ENCODE measurements at regions not wholly inside any gene's neighbourhood (a gene's known extent, or its start where the extent isn't known, plus 50 kb on each side); places are given as distances from the start of the nearest gene placed in this dataset.

- 30% methylated on average over 2 of the region's 2 CpGs for WGBS (ENCODE audit: low lambda C conversion rate)
- CTCF ChIA-PET = no interaction called here
Observed at GRCh38 chr9:83133316-83133715, 70.4 kb upstream of the RASEF start.

GRCh38 chr9:83132768-83133167 lies 69.8 kb upstream of the RASEF start:
- Histone ChIP-seq H3K4me3 (ENCODE audit: low read depth in 2 of 2, low read length in 1 of 2) (no peak overlapping the region), H3K9me2 (no peaks in the 10 kb centered on the region), H4K20me1 (ENCODE audit: insufficient read depth) (no peaks in the 10 kb centered on the region), H3K27me3 (ENCODE audit: insufficient read depth) (no peaks in the 10 kb centered on the region), H3K4me2 (no peak overlapping the region), H3F3A (replicated peaks; ENCODE audit: insufficient read depth) (no peaks in the 10 kb centered on the region), H3K4me1 (ENCODE audit: control insufficient read depth in 1 of 2, insufficient read depth in 2 of 2, low read depth in 1 of 2, low read length in 1 of 2) (no peaks in the 10 kb centered on the region), H3K9ac (no peak overlapping the region), H3K79me2 (ENCODE audit: insufficient read depth) (no peaks in the 10 kb centered on the region), H3K36me3 (replicated peaks in 1 of 2; ENCODE audit: control insufficient read depth in 1 of 2, insufficient read depth in 2 of 2, low read length in 1 of 2) (no peaks in the 10 kb centered on the region), H2AFZ (ENCODE audit: low read depth) (no peak overlapping the region), H3K27ac (ENCODE audit: low read depth in 2 of 2, low read length in 1 of 2) (no peak overlapping the region), H3K9me3 (no peaks in the 10 kb centered on the region)
- no peak for DNase-seq
- CTCF ChIA-PET = no interaction called here
- TF ChIP-seq USF1 (IDR thresholded peaks at IDR 0.05; ENCODE audit: borderline replicate concordance, low read depth) = no peak
- TF ChIP-seq PBX3 (IDR thresholded peaks at IDR 0.05) = no peak
- TF ChIP-seq TEAD4 (IDR thresholded peaks at IDR 0.05; ENCODE audit: borderline replicate concordance, insufficient read depth) = no peak
- TF ChIP-seq EZH2phosphoT487 (IDR thresholded peaks at IDR 0.05; ENCODE audit: borderline replicate concordance, low read depth) = no peak
- TF ChIP-seq SMC3 (IDR thresholded peaks at IDR 0.05; ENCODE audit: low read depth, low read length) = no peak
- TF ChIP-seq EP300 (IDR thresholded peaks at IDR 0.05; ENCODE audit: borderline replicate concordance in 1 of 2, low read depth in 1 of 2, low read length in 1 of 2) = no peak
- no peak for TF ChIP-seq FOXJ3 (CRISPR knock-in tag; IDR thresholded peaks at IDR 0.05)
- TF ChIP-seq YY1 (IDR thresholded peaks at IDR 0.05; ENCODE audit: low read depth) = no peak
- TF ChIP-seq RAD21 (IDR thresholded peaks at IDR 0.05; ENCODE audit: low read length) = no peak
- TF ChIP-seq JUND (IDR thresholded peaks at IDR 0.05) = no peak
- no peak for TF ChIP-seq NFIC (IDR thresholded peaks at IDR 0.05; ENCODE audit: borderline replicate concordance)
- TF ChIP-seq, protein P1, sequence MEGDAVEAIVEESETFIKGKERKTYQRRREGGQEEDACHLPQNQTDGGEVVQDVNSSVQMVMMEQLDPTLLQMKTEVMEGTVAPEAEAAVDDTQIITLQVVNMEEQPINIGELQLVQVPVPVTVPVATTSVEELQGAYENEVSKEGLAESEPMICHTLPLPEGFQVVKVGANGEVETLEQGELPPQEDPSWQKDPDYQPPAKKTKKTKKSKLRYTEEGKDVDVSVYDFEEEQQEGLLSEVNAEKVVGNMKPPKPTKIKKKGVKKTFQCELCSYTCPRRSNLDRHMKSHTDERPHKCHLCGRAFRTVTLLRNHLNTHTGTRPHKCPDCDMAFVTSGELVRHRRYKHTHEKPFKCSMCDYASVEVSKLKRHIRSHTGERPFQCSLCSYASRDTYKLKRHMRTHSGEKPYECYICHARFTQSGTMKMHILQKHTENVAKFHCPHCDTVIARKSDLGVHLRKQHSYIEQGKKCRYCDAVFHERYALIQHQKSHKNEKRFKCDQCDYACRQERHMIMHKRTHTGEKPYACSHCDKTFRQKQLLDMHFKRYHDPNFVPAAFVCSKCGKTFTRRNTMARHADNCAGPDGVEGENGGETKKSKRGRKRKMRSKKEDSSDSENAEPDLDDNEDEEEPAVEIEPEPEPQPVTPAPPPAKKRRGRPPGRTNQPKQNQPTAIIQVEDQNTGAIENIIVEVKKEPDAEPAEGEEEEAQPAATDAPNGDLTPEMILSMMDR (IDR thresholded peaks at IDR 0.05) = no peak
- TF ChIP-seq FOSL2 (IDR thresholded peaks at IDR 0.05; ENCODE audit: borderline replicate concordance, low read depth) = no peak
- no peak for TF ChIP-seq NRF1 (IDR thresholded peaks at IDR 0.05; ENCODE audit: low read depth, low read length)
- POLR2A ChIA-PET = no interaction called here
- WGBS (ENCODE audit: low lambda C conversion rate) = 15% methylated on average over 1 of the region's 1 CpG

More at GRCh38 chr9:83133316-83133715, 70.4 kb upstream of the RASEF start:
- POLR2A ChIA-PET = no interaction called here
- Histone ChIP-seq H3K27ac (ENCODE audit: low read depth in 2 of 2, low read length in 1 of 2) (no peak overlapping the region), H3K79me2 (ENCODE audit: insufficient read depth) (no peaks in the 10 kb centered on the region), H3K27me3 (ENCODE audit: insufficient read depth) (no peaks in the 10 kb centered on the region), H2AFZ (ENCODE audit: low read depth) (no peak overlapping the region), H3K36me3 (replicated peaks in 1 of 2; ENCODE audit: control insufficient read depth in 1 of 2, insufficient read depth in 2 of 2, low read length in 1 of 2) (no peaks in the 10 kb centered on the region), H3K4me1 (ENCODE audit: control insufficient read depth in 1 of 2, insufficient read depth in 2 of 2, low read depth in 1 of 2, low read length in 1 of 2) (no peaks in the 10 kb centered on the region), H3K9ac (no peak overlapping the region), H3K4me2 (no peak overlapping the region), H3K9me3 (no peaks in the 10 kb centered on the region), H3F3A (replicated peaks; ENCODE audit: insufficient read depth) (no peaks in the 10 kb centered on the region), H3K4me3 (ENCODE audit: low read depth in 2 of 2, low read length in 1 of 2) (no peak overlapping the region), H4K20me1 (ENCODE audit: insufficient read depth) (no peaks in the 10 kb centered on the region), H3K9me2 (no peaks in the 10 kb centered on the region)
- no peak for TF ChIP-seq TCF12 (IDR thresholded peaks at IDR 0.05)
- no peak for TF ChIP-seq ELF1 (IDR thresholded peaks at IDR 0.05)
- TF ChIP-seq REST (IDR thresholded peaks at IDR 0.05; ENCODE audit: low read depth, low read length) = no peak
- TF ChIP-seq FOXM1 (IDR thresholded peaks at IDR 0.05; ENCODE audit: low read depth) = no peak
- TF ChIP-seq MXI1 (IDR thresholded peaks at IDR 0.05; ENCODE audit: low read depth, low read length) = no peak
- TF ChIP-seq TEAD4 (IDR thresholded peaks at IDR 0.05; ENCODE audit: borderline replicate concordance, insufficient read depth) = no peak
- TF ChIP-seq POLR2AphosphoS5 (IDR thresholded peaks at IDR 0.05; ENCODE audit: low read depth, low read length) = no peak
- no peak for TF ChIP-seq RAD21 (IDR thresholded peaks at IDR 0.05; ENCODE audit: low read length)
- no peak for TF ChIP-seq MEF2A (IDR thresholded peaks at IDR 0.05; ENCODE audit: borderline replicate concordance, low read depth)
- no peak for TF ChIP-seq JUND (IDR thresholded peaks at IDR 0.05)
- DNase-seq = no peak

Measured in SK-N-SH (cell line).